GM19452 (cell line): ENCODE measurements at regions not wholly inside any gene's neighbourhood (a gene's known extent, or its start where the extent isn't known, plus 50 kb on each side); places are given as distances from the start of the nearest gene placed in this dataset.

Experiments used
- ATAC-seq: cut with Tn5 transposase; IDR thresholded peaks from one replicate; pipeline ENCODE4 v1.9.1; 2021; ENCODE audit not compliant: unreplicated experiment

DNA sequence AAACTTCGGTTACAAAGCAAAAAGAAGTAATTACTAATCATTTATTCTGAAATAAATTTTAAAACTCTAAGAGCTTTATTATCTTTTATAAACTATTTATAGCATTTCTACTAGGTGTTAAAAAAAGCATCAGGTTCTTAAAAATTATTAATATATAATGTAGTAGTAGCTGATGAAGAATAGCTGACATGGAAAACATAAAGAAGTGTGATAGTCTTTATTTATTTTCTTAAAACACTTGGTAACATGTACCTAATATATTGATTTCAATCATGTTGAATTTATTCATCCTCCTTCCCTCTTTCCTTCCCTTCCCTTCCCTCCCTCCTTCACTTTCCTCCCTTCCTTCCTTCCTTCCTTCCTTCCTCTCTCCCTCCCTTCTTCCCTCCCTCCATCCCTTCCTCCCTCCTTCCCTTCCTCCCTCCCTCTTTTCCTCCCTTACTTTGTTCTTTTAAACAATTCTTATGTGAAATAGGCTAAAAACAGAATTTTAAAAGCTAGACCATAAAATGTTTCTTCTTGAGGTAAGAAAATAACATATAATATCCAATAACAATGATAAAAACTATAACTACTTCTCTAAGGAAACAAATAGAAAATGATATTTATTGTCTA is 913.9 kb upstream of the MAP3K7 start:
- no peak for ATAC-seq

DNA sequence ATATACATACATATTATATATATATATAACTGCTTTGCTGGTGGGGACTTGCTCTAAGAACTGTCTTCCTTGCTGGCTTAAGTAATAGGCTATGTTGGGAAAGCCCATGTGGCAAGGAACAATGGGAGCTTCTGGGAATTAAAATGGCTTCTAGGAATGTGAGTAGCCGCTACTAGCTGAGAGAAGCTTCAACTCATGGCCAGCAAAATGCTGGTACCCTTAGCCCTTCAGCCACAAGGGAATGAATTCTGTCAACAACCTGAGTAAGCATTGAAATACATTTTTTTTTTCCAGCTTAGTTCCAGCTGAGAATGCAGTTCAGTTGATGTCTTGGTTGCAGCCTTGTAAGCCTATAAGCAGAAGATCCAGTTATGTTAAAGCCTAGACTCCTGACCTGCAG is 911.7 kb upstream of the MAP3K7 start:
- no peak for ATAC-seq

- no peak for ATAC-seq
Observed at GRCh38 chr6:91497770-91498169, 910.9 kb upstream of the MAP3K7 start.

DNA sequence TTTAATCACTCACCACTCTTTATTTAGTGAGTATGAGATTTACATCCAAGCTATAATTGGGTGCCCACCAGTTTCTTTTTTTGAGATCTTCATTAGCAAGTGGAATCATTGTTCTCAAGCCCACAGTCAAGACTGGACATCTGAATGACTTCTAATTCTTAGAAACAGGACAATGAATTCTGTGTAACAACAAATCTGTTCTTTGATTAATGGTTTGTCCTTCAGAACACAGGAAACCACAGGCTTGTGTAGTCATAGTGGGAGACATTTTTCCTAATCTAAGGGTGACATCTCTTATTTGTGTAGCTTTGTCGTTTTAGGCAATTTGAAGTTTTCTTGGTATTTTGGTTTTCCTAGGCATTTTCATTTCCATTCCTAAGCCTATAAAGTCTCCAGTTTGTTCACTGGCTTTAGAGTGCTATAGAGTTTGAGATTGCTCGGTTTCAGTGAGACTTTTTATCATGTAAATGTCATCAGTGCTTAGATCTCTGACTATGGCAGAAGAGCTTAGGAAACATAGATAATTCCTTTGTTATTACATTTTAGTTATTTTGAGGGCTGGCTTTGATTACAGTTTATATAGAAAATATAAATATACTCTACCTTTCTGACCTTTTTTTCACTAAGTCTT is 903.9 kb upstream of the MAP3K7 start:
- no peak for ATAC-seq

GRCh38 chr6:91487696-91488392 is 901.0 kb upstream of the MAP3K7 start:
- ATAC-seq: no peak

DNA sequence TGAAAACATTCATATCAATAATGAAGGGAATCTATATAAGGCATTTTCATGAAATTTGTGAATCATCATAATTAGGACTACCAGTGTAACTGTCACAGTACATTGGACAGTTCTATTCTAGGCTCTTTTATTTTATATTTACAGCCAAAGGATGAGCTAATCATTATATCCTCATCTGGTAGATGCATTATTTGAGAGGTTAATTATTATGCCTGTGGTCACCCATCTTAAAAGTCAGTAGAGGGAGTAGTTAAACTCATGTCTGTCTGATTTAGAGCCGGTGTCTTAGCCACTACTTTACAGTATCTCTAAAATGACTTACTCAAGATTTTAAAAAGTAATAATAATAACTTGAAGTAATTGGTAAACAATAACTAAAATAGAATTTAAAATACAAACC is 899.3 kb upstream of the MAP3K7 start:
- ATAC-seq: peak; percentile 42

- no peak for ATAC-seq
Observed at GRCh38 chr6:91485047-91485446, 898.2 kb upstream of the MAP3K7 start.

GRCh38 chr6:91483415-91484105 is 896.7 kb upstream of the MAP3K7 start:
- no peak for ATAC-seq

- ATAC-seq: peak; percentile 63
Observed at GRCh38 chr6:91482498-91482897, 895.6 kb upstream of the MAP3K7 start.

GRCh38 chr6:91480402-91480801 is 893.5 kb upstream of the MAP3K7 start:
- no peak for ATAC-seq

- no peak for ATAC-seq
Observed at GRCh38 chr6:91477688-91478087, 890.8 kb upstream of the MAP3K7 start.

DNA sequence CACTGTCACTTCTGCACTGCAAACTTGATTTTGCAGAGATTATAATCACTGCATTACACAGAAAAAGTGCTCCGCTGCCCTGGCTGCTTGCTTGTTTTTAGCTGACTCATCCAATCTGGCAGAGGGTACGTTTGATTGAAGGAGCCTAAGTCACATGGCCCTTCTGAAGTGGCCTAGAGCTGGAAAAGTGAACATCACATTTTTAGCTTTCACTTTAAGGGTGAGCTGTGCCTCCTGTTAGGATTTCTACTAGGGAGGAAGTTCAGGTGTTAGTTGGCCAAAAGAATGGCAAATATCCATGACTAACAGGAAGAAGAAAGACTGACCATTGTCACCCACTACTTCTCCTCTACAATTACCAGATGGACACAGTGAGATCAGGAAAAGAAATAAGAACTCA is 889.1 kb upstream of the MAP3K7 start:
- ATAC-seq: peak; percentile 68

GRCh38 chr6:91465393-91465792 is 878.5 kb upstream of the MAP3K7 start:
- ATAC-seq: no peak

DNA sequence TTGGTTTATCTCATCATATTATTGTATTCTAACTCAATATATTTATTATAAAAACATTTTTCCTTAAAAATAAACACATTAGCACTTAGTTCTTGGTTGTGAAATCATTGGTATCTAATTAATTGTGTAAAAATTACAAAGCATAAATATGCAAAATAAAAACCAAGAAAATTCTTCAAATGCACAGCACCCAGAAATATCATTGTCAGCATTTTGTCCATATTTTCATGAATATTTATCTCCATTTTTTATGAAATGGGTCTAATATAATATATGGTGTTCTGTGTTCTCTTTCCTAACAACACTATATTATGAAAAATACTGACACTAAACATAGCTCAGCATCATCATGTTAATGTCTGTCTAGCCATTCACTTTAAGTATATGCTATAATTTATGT is 877.8 kb upstream of the MAP3K7 start:
- ATAC-seq: no peak

DNA sequence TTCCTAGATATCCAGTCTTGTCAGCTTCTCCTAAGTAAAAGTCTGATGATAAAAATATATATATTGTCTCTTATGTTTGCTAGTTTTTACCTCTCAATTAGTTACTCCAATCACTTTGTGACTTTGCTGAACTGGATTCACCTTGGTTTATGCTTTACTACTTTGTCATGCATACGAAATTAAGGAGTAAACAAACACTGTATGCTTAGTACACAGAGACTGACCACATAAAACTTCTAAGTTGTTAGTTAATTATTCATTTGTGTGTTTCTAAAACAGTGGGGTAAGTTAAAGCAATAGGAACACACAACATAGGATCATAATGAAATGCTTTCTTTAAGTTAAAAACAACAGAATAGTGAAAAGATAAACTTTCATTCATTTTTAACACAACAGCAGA is 877.3 kb upstream of the MAP3K7 start:
- no peak for ATAC-seq

- ATAC-seq: no peak
Observed at GRCh38 chr6:91462241-91462640, 875.4 kb upstream of the MAP3K7 start.

DNA sequence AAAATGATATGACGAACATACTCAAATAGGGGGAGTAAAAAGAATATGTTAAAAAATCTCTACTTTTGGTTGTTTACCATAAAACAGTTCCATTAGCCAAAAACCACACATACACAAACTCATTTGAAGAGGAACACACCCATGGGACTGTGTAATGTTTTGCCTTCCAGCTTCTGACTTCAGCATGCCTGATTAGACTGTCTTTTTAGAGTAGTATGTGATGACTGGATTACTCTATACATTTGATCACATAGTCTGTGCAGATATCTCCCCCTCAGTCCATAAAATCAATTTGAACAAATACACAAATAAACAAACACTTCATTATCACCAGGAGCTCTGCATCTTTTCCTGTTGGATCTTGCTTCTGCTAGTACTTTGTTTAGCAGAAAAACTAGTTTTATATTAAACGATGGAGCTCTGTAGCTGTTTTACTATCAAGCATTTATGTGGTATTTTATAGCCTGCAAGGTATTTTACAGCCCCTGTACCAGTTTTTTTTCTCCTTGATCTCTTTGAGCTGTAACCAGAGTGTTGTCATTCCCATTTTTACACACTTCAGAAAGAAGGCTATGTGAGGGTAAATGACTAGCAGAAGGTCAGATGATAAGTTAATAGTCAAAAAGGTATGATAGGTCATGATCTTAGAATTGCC is 866.5 kb upstream of the MAP3K7 start:
- no peak for ATAC-seq

GRCh38 chr6:91449539-91449938 is 862.7 kb upstream of the MAP3K7 start:
- ATAC-seq: no peak

DNA sequence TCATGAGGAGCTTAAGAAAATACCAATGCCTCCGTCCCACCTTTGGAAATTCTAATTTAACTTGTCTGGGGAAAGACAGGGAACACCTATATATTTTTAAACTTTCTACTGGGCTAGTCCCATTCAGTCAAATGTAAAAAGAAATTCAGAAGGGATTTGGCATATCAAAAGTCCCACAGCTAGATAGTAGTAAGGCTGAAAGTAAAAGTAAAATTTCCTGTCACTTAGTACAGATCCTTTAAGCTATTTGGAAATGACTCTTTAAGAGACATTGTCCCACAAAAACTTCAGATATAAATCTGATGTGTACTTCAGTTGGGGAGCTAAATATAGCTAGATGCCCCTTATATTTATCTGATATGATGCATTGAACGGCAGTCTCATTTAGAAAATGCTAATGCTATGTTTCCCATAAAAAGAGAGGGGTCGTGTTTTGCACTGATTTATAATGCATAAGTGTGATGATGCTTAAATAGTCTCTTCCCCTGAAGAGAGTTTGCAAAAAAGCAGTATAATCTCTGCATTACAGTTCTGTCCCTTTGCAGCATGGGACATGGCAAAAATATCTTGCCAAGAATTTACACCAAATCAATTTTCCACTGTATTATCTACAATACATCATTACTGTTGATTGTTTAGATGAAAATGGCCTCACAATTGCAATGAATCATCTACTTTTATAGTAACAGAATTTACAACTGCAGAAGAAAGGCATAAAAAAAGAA is 860.8 kb upstream of the MAP3K7 start:
- ATAC-seq: no peak

DNA sequence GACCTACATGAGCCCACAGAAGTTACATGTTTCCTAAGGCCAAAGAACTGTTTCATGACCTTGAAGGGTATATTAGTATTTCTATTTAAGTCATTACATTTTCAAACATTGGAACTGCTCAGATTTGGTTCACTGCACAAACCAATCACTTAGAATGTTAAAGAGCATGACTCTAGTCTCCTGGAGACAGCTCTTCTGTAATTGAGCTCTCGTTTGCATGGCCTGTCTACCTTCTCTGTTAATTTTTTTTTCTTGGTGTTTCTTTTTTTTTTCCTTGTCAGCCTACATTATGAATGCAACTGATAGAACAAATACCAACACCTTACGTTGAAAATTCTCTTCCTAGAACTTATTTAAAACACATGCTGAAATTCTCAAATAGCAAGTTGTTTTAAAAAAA is 860.2 kb upstream of the MAP3K7 start:
- no peak for ATAC-seq

- ATAC-seq: no peak
Observed at GRCh38 chr6:91443405-91443804, 856.5 kb upstream of the MAP3K7 start.
